ENCODE measurements at regions not wholly inside any gene's neighbourhood (a gene's known extent, or its start where the extent isn't known, plus 50 kb on each side); places are given as distances from the start of the nearest gene placed in this dataset.

GRCh38 chr13:65966991-65967451 is 1263.1 kb downstream of the PCDH9 start:
- no peaks in the 10 kb centered on the region for H3K36me3 ChIP-seq (ENCODE audit: control insufficient read depth in 1 of 2, insufficient read depth in 2 of 2, low read length in 2 of 2)
- H3K79me2 ChIP-seq (ENCODE audit: control insufficient read depth, insufficient read depth, low read length, poor library complexity), result no peaks in the 10 kb centered on the region
- no peak overlapping the region for H3K4ac ChIP-seq (ENCODE audit: low read depth, low read length)
- no peak overlapping the region for H3K18ac ChIP-seq (ENCODE audit: low read length)
- H3K14ac ChIP-seq (ENCODE audit: low read length), result no peak overlapping the region
- no peaks in the 10 kb centered on the region for H3K9me3 ChIP-seq (ENCODE audit: insufficient read depth, low read depth, low read length)
- H2BK12ac ChIP-seq (ENCODE audit: low read length), result no peak overlapping the region
- no peak overlapping the region for H3K23ac ChIP-seq (ENCODE audit: low read length)
- H4K12ac ChIP-seq (ENCODE audit: low read depth, low read length), result no peak overlapping the region
- H3K4me2 ChIP-seq (ENCODE audit: low read length), result no peak overlapping the region
- DNase-seq, result peak in 1 of 2 donors; percentile 4
- no peak overlapping the region for H3K9ac ChIP-seq (ENCODE audit: low read length)
- no peaks in the 10 kb centered on the region for H3K79me1 ChIP-seq (ENCODE audit: low read length)
- H2BK120ac ChIP-seq (ENCODE audit: insufficient read depth, low read length, poor library complexity), result no peak overlapping the region
- no peak overlapping the region for H4K91ac ChIP-seq (ENCODE audit: low read depth, low read length)
- no CpG with 5 or more reads among the region's 3 CpGs for WGBS (ENCODE audit: extremely low coverage, insufficient coverage, insufficient read length)
- no peak overlapping the region for H3K4me3 ChIP-seq (ENCODE audit: low read depth, low read length)
- H3K27ac ChIP-seq (ENCODE audit: low read depth, low read length), result no peak overlapping the region
- H3K27me3 ChIP-seq (ENCODE audit: insufficient read depth, low read length), result no peaks in the 10 kb centered on the region
- no peak overlapping the region for H2AFZ ChIP-seq (ENCODE audit: insufficient read depth, low read length, poor library complexity)
- H3K4me1 ChIP-seq (ENCODE audit: control insufficient read depth in 1 of 2, insufficient read depth in 2 of 2, low read length in 2 of 2), result no peaks in the 10 kb centered on the region
- H4K8ac ChIP-seq (ENCODE audit: low read depth, low read length), result no peak overlapping the region
- H2AK5ac ChIP-seq (ENCODE audit: low read length), result no peak overlapping the region
- H2BK5ac ChIP-seq (ENCODE audit: low read depth, low read length, poor library complexity), result no peak overlapping the region

- DNase-seq, result no peak
- no peak overlapping the region for H3K4me2 ChIP-seq (ENCODE audit: low read length)
- H3K23ac ChIP-seq (ENCODE audit: low read length), result no peak overlapping the region
- H2BK5ac ChIP-seq (ENCODE audit: low read depth, low read length, poor library complexity), result no peak overlapping the region
- H3K27me3 ChIP-seq (ENCODE audit: insufficient read depth, low read length), result no peaks in the 10 kb centered on the region
- no peak overlapping the region for H3K14ac ChIP-seq (ENCODE audit: low read length)
- H2BK120ac ChIP-seq (ENCODE audit: insufficient read depth, low read length, poor library complexity), result no peak overlapping the region
- H3K79me1 ChIP-seq (ENCODE audit: low read length), result no peaks in the 10 kb centered on the region
- no peak overlapping the region for H3K4me3 ChIP-seq (ENCODE audit: low read depth, low read length)
- no peaks in the 10 kb centered on the region for H3K4me1 ChIP-seq (ENCODE audit: control insufficient read depth in 1 of 2, insufficient read depth in 2 of 2, low read length in 2 of 2)
- no peak overlapping the region for H4K12ac ChIP-seq (ENCODE audit: low read depth, low read length)
- H3K79me2 ChIP-seq (ENCODE audit: control insufficient read depth, insufficient read depth, low read length, poor library complexity), result no peaks in the 10 kb centered on the region
- no peak overlapping the region for H4K91ac ChIP-seq (ENCODE audit: low read depth, low read length)
- no peak overlapping the region for H4K8ac ChIP-seq (ENCODE audit: low read depth, low read length)
- H2BK12ac ChIP-seq (ENCODE audit: low read length), result no peak overlapping the region
- no peaks in the 10 kb centered on the region for H3K36me3 ChIP-seq (ENCODE audit: control insufficient read depth in 1 of 2, insufficient read depth in 2 of 2, low read length in 2 of 2)
- no peak overlapping the region for H3K4ac ChIP-seq (ENCODE audit: low read depth, low read length)
- no peaks in the 10 kb centered on the region for H3K9me3 ChIP-seq (ENCODE audit: insufficient read depth, low read depth, low read length)
- no peak overlapping the region for H3K9ac ChIP-seq (ENCODE audit: low read length)
- H3K18ac ChIP-seq (ENCODE audit: low read length), result no peak overlapping the region
- WGBS (ENCODE audit: extremely low coverage, insufficient coverage, insufficient read length), result no CpG with 5 or more reads among the region's 2 CpGs
- H2AFZ ChIP-seq (ENCODE audit: insufficient read depth, low read length, poor library complexity), result no peak overlapping the region
- H2AK5ac ChIP-seq (ENCODE audit: low read length), result no peak overlapping the region
- H3K27ac ChIP-seq (ENCODE audit: low read depth, low read length), result no peak overlapping the region
These were observed 1264.6 kb downstream of the PCDH9 start for GRCh38 chr13:65965501-65965900.

- no peak overlapping the region for H3K14ac ChIP-seq (ENCODE audit: low read length)
- no peak overlapping the region for H2BK5ac ChIP-seq (ENCODE audit: low read depth, low read length, poor library complexity)
- H4K8ac ChIP-seq (ENCODE audit: low read depth, low read length), result no peak overlapping the region
- no peaks in the 10 kb centered on the region for H3K4me1 ChIP-seq (ENCODE audit: control insufficient read depth in 1 of 2, insufficient read depth in 2 of 2, low read length in 2 of 2)
- no peak overlapping the region for H4K12ac ChIP-seq (ENCODE audit: low read depth, low read length)
- H3K9ac ChIP-seq (ENCODE audit: low read length), result no peak overlapping the region
- H3K4me2 ChIP-seq (ENCODE audit: low read length), result no peak overlapping the region
- no peak overlapping the region for H3K27ac ChIP-seq (ENCODE audit: low read depth, low read length)
- H3K36me3 ChIP-seq (ENCODE audit: control insufficient read depth in 1 of 2, insufficient read depth in 2 of 2, low read length in 2 of 2), result no peaks in the 10 kb centered on the region
- no CpG with 5 or more reads among the region's 1 CpG for WGBS (ENCODE audit: extremely low coverage, insufficient coverage, insufficient read length)
- H3K79me2 ChIP-seq (ENCODE audit: control insufficient read depth, insufficient read depth, low read length, poor library complexity), result no peaks in the 10 kb centered on the region
- no peak overlapping the region for H3K4me3 ChIP-seq (ENCODE audit: low read depth, low read length)
- H3K9me3 ChIP-seq (ENCODE audit: insufficient read depth, low read depth, low read length), result no peaks in the 10 kb centered on the region
- H4K91ac ChIP-seq (ENCODE audit: low read depth, low read length), result no peak overlapping the region
- no peak overlapping the region for H3K18ac ChIP-seq (ENCODE audit: low read length)
- no peaks in the 10 kb centered on the region for H3K79me1 ChIP-seq (ENCODE audit: low read length)
- no peak overlapping the region for H2BK120ac ChIP-seq (ENCODE audit: insufficient read depth, low read length, poor library complexity)
- no peak overlapping the region for H2AFZ ChIP-seq (ENCODE audit: insufficient read depth, low read length, poor library complexity)
- H3K27me3 ChIP-seq (ENCODE audit: insufficient read depth, low read length), result no peaks in the 10 kb centered on the region
- DNase-seq, result peak in 1 of 2 donors; percentile 20
- no peak overlapping the region for H3K4ac ChIP-seq (ENCODE audit: low read depth, low read length)
- no peak overlapping the region for H2AK5ac ChIP-seq (ENCODE audit: low read length)
- H3K23ac ChIP-seq (ENCODE audit: low read length), result no peak overlapping the region
- no peak overlapping the region for H2BK12ac ChIP-seq (ENCODE audit: low read length)
These were observed 1265.5 kb downstream of the PCDH9 start for GRCh38 chr13:65964672-65965071.

GRCh38 chr13:65959305-65959704 is 1270.8 kb downstream of the PCDH9 start:
- no peak overlapping the region for H4K12ac ChIP-seq (ENCODE audit: low read depth, low read length)
- no peak overlapping the region for H2BK5ac ChIP-seq (ENCODE audit: low read depth, low read length, poor library complexity)
- no peaks in the 10 kb centered on the region for H3K79me1 ChIP-seq (ENCODE audit: low read length)
- H2BK12ac ChIP-seq (ENCODE audit: low read length), result no peak overlapping the region
- no peaks in the 10 kb centered on the region for H3K27me3 ChIP-seq (ENCODE audit: insufficient read depth, low read length)
- H3K4me1 ChIP-seq (ENCODE audit: control insufficient read depth in 1 of 2, insufficient read depth in 2 of 2, low read length in 2 of 2), result no peaks in the 10 kb centered on the region
- H3K4me2 ChIP-seq (ENCODE audit: low read length), result no peak overlapping the region
- H3K23ac ChIP-seq (ENCODE audit: low read length), result no peak overlapping the region
- H2AFZ ChIP-seq (ENCODE audit: insufficient read depth, low read length, poor library complexity), result no peak overlapping the region
- no peaks in the 10 kb centered on the region for H3K79me2 ChIP-seq (ENCODE audit: control insufficient read depth, insufficient read depth, low read length, poor library complexity)
- no peak overlapping the region for H4K8ac ChIP-seq (ENCODE audit: low read depth, low read length)
- H3K14ac ChIP-seq (ENCODE audit: low read length), result no peak overlapping the region
- H3K36me3 ChIP-seq (ENCODE audit: control insufficient read depth in 1 of 2, insufficient read depth in 2 of 2, low read length in 2 of 2), result no peaks in the 10 kb centered on the region
- no peak overlapping the region for H3K27ac ChIP-seq (ENCODE audit: low read depth, low read length)
- no peak overlapping the region for H4K91ac ChIP-seq (ENCODE audit: low read depth, low read length)
- no peak overlapping the region for H3K4ac ChIP-seq (ENCODE audit: low read depth, low read length)
- H3K9ac ChIP-seq (ENCODE audit: low read length), result no peak overlapping the region
- no peak overlapping the region for H2BK120ac ChIP-seq (ENCODE audit: insufficient read depth, low read length, poor library complexity)
- no peak overlapping the region for H3K4me3 ChIP-seq (ENCODE audit: low read depth, low read length)
- H3K18ac ChIP-seq (ENCODE audit: low read length), result no peak overlapping the region
- DNase-seq, result no peak
- peaks cover 4% of the 10 kb centered on the region for H3K9me3 ChIP-seq (ENCODE audit: insufficient read depth, low read depth, low read length)
- no peak overlapping the region for H2AK5ac ChIP-seq (ENCODE audit: low read length)
- WGBS (ENCODE audit: extremely low coverage, insufficient coverage, insufficient read length), result no CpG with 5 or more reads among the region's 2 CpGs
